IPS-NIHi7 (cell line): ENCODE measurements at regions not wholly inside any gene's neighbourhood (a gene's known extent, or its start where the extent isn't known, plus 50 kb on each side); places are given as distances from the start of the nearest gene placed in this dataset.
"Not testable (repeated sequence)": the region's sequence is repeated elsewhere in the genome, so short reads cannot be mapped to it uniquely, and the experiment has no call there.

Experiments
- DNase-seq: peaks from one replicate; pipeline ENCODE4 v3.0.0; 2012; ENCODE audit warnings: mixed read lengths; ENCODE audit errors: extremely low spot score

GRCh38 chr12:125983784-125984500 lies 918.7 kb downstream of the AACS start:
- peak; percentile 16 for DNase-seq

GRCh38 chr12:125988545-125988944 lies 923.3 kb downstream of the AACS start:
- DNase-seq = no peak

DNA sequence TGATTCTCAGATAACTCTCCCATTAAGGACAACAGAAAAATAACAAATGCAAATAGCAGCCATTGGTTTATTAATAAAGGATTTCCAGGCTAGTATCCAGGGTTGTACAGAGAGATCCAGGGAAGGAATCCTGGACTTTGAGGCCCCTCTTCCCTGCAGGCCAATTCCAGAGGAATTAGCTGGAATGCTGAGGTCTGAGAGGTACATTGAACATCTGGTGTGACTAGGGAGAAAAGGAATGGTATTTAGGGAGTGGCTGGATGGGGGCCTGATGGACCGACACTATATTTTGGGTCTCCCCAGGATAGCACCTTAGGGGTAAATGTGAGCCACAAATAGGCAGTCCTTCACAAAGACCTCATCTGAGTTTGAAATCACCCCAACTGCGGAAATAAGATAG lies 924.5 kb downstream of the AACS start:
- DNase-seq = no peak

DNA sequence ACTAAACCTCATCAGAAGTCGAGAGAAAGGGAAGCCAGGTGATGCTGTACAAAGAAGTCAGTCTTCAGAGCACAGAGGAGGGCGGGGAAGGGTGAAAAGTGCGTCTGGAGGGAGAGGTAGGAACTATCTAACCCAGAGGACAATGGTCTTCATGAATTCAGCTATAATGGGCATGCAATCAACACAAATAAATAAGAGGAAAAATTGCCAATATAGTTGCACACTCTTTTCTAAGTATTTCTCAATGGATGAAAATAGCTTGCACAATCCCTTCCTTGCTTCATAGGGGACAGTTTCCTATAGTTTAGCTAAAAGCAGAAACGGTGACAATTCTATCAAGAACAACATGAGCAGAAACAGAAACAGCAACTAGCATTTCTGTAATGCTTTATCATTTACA lies 931.2 kb downstream of the AACS start:
- no peak for DNase-seq

GRCh38 chr12:125999628-126000027 lies 934.4 kb downstream of the AACS start:
- DNase-seq = no peak

DNA sequence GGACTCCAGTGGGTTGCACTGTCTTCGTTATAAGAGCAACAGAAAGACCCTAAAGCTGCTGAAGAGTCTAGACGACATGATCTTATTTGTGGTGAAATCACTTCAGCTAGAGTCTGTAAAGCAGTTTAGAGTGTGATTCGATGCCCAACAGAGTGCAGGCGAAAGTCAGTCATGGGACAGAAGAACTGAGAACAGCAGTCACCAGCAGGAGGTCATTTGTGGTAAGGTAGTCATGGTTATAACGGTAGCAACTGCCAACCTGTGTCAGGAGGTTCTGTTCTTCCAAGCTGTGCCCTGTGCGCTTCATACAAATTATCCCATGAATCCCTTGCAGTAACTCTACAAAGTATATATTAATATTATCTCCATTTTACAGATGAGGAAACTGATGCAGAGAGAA lies 954.1 kb downstream of the AACS start:
- DNase-seq = no peak

GRCh38 chr12:126021675-126022074 lies 956.4 kb downstream of the AACS start:
- no peak for DNase-seq

DNA sequence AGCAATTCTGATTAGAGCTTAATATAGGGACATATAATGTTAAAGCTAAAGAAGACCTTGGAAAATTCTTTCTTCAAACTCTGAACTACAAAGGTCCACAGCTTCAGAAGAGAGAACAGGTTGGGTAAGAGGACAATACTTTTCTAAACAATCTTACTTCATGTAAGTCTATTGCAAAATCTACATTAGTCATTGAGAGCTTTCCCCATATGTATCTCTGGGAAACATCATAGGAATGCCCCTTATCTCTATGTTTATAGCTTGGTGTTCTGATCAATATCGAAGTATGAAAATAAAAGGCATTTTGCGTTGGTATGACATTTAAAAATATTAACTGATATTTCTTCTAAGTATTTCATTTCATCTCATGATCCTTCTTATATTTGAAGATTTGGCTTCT lies 962.6 kb downstream of the AACS start:
- no peak for DNase-seq

- no peak for DNase-seq
Observed at GRCh38 chr12:126030573-126030972, 965.3 kb downstream of the AACS start.

DNA sequence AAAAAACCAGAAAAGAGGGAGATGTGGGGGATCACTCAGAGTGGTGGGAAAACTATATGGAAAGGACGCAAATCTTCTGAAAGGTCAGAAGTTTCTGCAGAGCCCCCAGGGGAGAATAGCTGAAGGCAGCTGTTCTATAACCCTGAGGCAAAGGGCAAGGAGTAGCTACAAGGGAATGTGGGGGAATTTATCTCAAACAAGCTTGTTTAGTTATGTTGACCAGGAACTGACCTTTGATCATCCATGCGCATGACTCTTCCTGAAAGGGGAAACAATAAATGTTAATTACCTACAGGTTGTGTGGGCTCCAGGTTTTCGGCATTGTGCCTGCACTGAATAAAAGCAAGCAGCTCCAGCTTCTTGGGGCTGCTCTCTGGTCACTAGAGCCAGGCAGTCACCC lies 968.5 kb downstream of the AACS start:
- DNase-seq = no peak

DNA sequence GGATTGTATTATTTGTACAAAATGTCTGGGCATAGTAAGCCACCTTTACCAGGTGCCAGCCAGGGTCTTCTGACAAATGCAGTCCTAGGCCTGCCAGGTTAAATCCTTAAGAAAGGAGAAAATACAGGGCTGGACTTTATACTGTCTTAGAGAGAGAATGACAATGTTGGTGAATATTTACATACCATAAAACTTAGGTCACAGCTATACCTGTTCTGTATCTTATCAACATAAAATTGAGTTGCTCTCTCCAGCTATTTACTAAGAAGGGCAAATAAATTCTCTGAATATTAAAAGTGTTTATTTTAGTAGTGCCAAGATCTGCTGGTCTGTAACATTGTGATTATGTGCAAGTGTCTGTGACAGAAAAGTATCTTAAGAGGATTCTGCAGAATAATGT lies 971.1 kb downstream of the AACS start:
- DNase-seq = no peak

DNA sequence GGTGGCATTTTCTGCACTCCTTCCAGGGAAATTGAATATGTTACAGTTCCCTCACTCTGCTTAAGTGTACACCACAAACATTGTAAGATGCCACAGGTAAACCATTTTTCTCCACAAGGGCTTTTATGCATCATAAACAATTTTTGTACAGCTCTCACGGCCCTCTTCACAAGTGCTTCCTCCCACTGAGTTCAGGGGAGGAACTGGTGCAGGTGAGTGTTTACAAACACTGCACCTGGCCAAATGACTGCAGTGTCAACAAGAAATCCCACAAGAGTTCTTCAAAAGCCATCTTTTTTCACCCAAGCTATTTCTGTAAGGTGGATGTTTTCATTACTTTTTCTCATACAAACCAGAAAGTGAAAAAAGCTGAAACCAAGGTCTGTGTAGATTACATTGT lies 973.2 kb downstream of the AACS start:
- DNase-seq = no peak

- DNase-seq = no peak
Observed at GRCh38 chr12:126040307-126040706, 975.1 kb downstream of the AACS start.

- DNase-seq = no peak
Observed at GRCh38 chr12:126042286-126042685, 977.1 kb downstream of the AACS start.

DNA sequence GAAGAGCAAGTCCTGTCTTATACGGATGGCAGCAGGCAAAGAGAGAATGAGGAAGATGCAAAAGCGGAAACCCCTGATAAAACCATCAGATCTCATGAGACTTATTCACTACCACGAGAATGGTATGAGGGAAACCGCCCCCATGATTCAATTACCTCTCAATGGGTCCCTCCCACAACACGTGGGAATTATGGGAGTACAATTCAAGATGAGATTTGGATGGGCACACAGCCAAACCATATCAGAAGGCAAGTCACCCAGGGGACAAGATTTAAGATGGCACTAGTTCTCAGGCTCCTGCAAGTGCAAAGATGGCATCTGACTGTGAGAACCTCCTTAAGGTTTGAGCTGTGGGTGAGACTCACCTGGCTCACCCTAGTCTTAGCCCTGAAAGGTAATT lies 984.3 kb downstream of the AACS start:
- not testable (repeated sequence) for DNase-seq

- DNase-seq = no peak
Observed at GRCh38 chr12:126051611-126052107, 986.4 kb downstream of the AACS start.

GRCh38 chr12:126055521-126055920 lies 990.3 kb downstream of the AACS start:
- no peak for DNase-seq

DNA sequence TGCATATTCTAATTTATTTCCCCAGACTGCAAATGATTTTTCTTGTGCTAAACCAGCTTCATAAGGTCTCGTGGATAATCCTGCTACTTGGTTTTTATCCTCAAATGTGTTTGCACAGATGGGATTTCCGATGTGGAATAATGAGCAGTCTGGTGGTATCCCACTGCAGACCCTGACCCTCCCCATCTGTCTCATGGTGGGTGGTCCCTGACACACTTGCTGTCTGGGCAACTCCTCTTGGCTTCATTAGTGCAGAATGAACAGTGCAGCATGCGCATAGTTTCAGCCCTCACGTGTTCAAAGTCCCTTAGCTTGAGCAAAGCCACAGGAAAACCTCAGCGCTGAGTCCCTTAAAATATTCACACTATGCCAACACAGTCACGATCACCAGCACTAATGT lies 996.5 kb downstream of the AACS start:
- DNase-seq = no peak

GRCh38 chr12:126064028-126064427 lies 998.8 kb downstream of the AACS start:
- DNase-seq = no peak

DNA sequence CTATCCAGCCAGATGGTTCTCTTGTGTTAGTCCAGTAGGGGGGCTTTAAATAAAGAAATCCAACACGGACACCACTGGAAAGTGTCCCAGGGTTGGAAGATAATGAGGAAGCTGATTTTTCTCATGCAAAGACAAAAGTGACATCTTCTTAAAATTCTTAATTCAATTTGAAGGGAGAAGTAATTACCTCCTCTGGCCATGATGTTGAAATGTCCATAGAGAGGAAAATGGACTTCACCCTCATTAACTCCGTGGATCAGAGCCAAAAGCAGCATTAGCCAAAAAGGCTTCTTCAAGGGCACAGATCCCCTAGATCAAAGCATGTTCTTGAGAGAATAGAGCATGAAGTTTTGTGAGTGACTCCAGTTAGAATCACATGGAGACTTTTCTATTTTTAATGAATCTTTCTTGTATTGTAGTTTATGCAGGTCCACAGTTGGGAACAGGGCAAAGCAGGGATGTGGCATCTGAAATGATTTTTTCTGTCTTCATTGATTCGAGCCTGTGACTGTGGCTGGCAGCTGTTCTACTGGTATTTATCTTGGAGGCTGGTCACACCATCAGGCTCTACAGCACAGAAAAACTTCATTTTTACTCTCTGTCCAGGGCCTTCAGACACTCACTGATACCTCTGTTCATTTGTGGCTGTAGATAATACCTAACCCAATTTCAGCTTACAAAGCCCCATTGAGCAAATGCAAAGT lies 1002.5 kb downstream of the AACS start:
- no peak for DNase-seq

DNA sequence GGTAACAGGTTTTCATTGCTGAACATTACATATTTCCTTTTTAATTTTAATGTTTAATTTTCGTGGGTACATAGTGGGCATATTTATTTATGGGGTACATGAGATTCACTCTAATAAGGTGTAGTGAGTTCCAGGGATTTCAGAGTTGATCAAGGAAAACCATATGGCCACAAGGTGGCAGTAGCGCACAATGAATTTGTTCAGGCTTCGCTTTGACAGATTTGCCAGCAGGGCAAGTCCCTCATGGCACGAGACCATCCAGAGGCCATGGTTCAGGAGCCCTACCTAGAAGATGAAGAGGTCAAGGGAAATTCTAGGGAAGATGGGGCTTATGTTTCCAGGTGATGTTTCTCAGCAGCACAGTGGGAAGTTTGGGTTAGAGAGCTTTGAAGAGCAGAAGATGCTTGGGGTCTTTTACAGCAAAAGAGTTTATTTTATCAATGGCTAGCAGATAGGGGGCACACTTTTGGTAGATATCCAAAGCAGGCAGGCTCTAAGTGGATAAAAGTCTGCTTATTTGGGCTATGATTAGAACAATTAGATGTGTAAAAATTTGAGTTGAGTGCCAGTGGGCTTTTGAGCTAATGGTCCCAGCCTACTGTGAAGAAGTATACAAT lies 1004.4 kb downstream of the AACS start:
- DNase-seq = peak; percentile 73

DNA sequence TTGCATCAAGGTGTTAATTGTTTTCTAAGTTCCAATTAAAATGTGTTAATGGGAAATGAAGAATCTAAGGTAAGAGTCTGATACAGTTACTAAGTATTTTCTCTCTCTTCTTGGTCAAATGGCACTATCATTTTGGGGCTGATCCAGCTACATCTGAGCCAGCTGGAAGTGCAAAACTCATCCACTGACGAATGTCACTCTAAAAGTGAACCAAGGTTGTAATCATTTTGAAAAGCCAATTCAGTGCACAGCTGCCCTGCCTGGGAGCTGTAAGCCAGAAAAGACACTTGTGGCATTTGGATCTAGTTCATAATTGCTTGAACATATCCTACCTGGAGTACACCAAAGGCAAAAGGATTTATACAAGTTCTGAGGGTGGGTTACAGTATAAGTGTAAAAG lies 1011.3 kb downstream of the AACS start:
- DNase-seq = no peak

DNA sequence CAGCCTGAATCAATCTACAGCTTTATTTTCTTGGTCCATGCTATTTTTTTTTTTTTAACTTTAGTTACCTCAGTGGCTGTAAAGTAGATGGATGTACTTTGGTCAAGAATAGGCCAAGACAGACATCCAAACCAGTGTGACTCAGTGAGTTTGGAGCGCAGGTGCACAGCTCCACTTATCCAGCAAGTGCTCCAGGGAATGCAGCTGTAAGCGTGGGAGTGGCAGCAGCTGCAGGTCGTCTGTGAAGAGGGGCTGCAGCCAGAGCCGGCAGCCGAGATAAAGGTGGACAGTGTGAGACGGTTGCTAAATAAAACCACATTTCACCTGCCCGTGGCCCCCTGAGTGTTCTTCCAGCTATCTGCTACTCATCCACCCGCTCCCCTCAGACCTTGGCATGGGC lies 1018.7 kb downstream of the AACS start:
- DNase-seq = no peak
